ENCODE measurements at regions not wholly inside any gene's neighbourhood (a gene's known extent, or its start where the extent isn't known, plus 50 kb on each side); places are given as distances from the start of the nearest gene placed in this dataset.

DNA sequence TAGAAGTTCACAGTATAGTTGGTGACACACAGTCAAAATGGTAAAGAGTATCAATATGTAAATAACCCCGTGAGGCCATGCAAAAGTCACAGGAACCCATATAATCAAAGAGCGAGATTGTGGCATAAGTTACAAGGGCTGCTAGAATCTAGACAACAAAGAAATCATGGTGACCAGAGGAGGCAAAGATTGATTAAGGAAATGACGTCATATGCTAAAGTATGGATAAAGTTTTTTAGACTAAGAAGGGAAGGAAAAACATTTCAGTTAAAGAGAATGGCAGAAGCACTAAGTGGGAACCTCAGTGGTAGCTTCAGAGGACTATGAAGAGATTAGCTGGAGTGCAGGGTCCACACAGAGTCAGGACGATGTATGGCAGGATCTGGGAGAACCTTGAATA is 330.3 kb downstream of the NFIB start:
- Histone ChIP-seq H4K20me1 (ENCODE audit: control insufficient read depth, insufficient read depth, insufficient read length) (no peaks in the 10 kb centered on the region), H3K4me1 (ENCODE audit: insufficient read depth, low read length) (no peaks in the 10 kb centered on the region), H4K91ac (ENCODE audit: insufficient read length, low read depth, low read length) (no peak overlapping the region), H3K56ac (ENCODE audit: insufficient read length, low read depth, low read length) (no peak overlapping the region), H3K18ac (ENCODE audit: insufficient read length, low read depth, low read length) (no peak overlapping the region), H3K14ac (ENCODE audit: insufficient read depth, low read length) (no peak overlapping the region), H2BK120ac (ENCODE audit: low read depth, low read length, poor library complexity, severe bottlenecking) (no peak overlapping the region), H3K27ac (ENCODE audit: insufficient read length, low read depth, low read length) (no peak overlapping the region), H2BK20ac (ENCODE audit: low read depth, low read length, poor library complexity, severe bottlenecking) (no peak overlapping the region), H3K23me2 (ENCODE audit: insufficient read length, low read depth, low read length, poor library complexity, severe bottlenecking) (no peaks in the 10 kb centered on the region), H3T11ph (ENCODE audit: low read length) (no peak overlapping the region), H4K8ac (replicated peaks; ENCODE audit: insufficient read length, low read depth, low read length) (no peak overlapping the region), H3K9me3 (ENCODE audit: control insufficient read depth, low read depth, low read length) (no peaks in the 10 kb centered on the region), H4K5ac (ENCODE audit: insufficient read length, low read depth, low read length) (no peak overlapping the region), H2BK5ac (ENCODE audit: insufficient read length, low read length) (no peak overlapping the region), H3K27me3 (ENCODE audit: insufficient read depth, low read length) (no peaks in the 10 kb centered on the region), H2BK12ac (ENCODE audit: insufficient read length, low read depth, low read length) (no peak overlapping the region), H3K23ac (ENCODE audit: insufficient read length, low read depth, low read length) (no peak overlapping the region), H3K4me2 (ENCODE audit: insufficient read depth, insufficient read length, low read length) (no peak overlapping the region), H3K79me2 (ENCODE audit: insufficient read depth, low read length) (no peaks in the 10 kb centered on the region), H3K4ac (ENCODE audit: low read depth, low read length) (no peak overlapping the region), H3K9ac (ENCODE audit: extremely low read depth, insufficient read length, low read length) (no peak overlapping the region), H2AK5ac (ENCODE audit: insufficient read length, low read length) (no peak overlapping the region), H2BK15ac (ENCODE audit: low read depth, low read length) (no peak overlapping the region), H3K79me1 (ENCODE audit: insufficient read depth, low read depth, low read length, poor library complexity, severe bottlenecking) (no peaks in the 10 kb centered on the region), H2AFZ (ENCODE audit: low read length) (no peak overlapping the region)
- no peaks in the 10 kb centered on the region for H3K27me3 Mint-ChIP-seq (ENCODE audit: low read depth)
- H3K9me3 Mint-ChIP-seq = peaks cover 0 to 7% of the 10 kb centered on the region in 2 experiments; a peak in 2 of 5 replicates
- H3K4me3 Mint-ChIP-seq = no peak overlapping the region
- no peak for DNase-seq
- WGBS (ENCODE audit: extremely low coverage, insufficient read length, low lambda C conversion rate) = no CpG with 5 or more reads among the region's 4 CpGs
- TF ChIP-seq CTCF (conservative IDR thresholded peaks at IDR 0.05) = no peak
- peaks cover 0 to 4% (median 0%) of the 10 kb centered on the region in 3 experiments; a peak in 2 of 7 replicates for H3K36me3 Mint-ChIP-seq (ENCODE audit: insufficient read depth in 1 of 3, low read depth in 3 of 3)
- H3K4me1 Mint-ChIP-seq = no peaks in the 10 kb centered on the region
- H3K27ac Mint-ChIP-seq = no peak overlapping the region
